ENCODE measurements at regions not wholly inside any gene's neighbourhood (a gene's known extent, or its start where the extent isn't known, plus 50 kb on each side); places are given as distances from the start of the nearest gene placed in this dataset.

DNA sequence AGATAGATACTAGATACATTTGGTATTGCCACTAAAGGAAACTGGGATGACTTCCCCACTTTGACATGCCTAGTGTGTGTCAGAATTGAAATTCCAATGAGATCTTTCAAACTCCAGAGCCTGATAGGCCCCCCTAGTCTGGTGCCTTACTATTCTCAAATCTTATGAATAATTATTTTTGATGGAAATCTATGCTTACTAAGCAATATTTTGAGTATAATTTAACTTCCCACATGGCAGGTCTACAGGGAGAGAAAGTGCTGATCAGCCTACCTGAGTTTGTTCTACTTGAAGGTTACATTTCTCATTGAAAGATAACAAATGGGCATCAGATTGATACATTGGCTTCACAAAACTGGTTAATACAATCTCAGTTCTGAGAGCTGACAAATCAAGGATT is 415.7 kb upstream of the BOD1L1 start:
- intact Hi-C loops (cut with DNase I) = no loop called here

DNA sequence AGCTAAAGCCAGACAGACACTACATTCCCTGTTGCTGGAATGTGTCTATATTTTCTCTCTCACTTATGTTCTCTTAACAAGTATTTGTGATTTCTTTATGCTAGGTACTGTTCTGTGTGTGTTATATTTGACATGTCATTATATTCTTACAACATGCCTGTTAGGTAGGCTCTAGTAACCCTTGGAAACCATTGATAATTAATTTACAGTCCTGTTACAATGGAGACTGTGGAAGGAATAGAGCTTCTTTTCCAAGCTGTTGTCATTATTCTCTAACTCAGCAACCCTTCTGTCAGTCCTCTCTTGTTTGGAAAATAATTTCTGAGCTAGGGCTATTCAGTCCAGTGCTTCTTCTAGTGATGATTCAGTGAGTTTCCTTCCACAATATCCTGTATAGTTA is 419.1 kb upstream of the BOD1L1 start:
- no peak for DNase-seq (ENCODE audit: low spot score)
- intact Hi-C loops (cut with DNase I) = no loop called here
- no peak overlapping the region for H3K4me3 ChIP-seq

More for the DNA sequence above, 415.7 kb upstream of the BOD1L1 start:
- no peak for DNase-seq (ENCODE audit: low spot score)
- Histone ChIP-seq H3K27ac (no peak overlapping the region), H3K9me3 (no peaks in the 10 kb centered on the region), H3K4me1 (replicated peaks) (no peaks in the 10 kb centered on the region), H3K4me3 (no peak overlapping the region), H3K36me3 (no peaks in the 10 kb centered on the region), H3K27me3 (replicated peaks; ENCODE audit: insufficient read depth) (no peaks in the 10 kb centered on the region)
- TF ChIP-seq, protein P1, sequence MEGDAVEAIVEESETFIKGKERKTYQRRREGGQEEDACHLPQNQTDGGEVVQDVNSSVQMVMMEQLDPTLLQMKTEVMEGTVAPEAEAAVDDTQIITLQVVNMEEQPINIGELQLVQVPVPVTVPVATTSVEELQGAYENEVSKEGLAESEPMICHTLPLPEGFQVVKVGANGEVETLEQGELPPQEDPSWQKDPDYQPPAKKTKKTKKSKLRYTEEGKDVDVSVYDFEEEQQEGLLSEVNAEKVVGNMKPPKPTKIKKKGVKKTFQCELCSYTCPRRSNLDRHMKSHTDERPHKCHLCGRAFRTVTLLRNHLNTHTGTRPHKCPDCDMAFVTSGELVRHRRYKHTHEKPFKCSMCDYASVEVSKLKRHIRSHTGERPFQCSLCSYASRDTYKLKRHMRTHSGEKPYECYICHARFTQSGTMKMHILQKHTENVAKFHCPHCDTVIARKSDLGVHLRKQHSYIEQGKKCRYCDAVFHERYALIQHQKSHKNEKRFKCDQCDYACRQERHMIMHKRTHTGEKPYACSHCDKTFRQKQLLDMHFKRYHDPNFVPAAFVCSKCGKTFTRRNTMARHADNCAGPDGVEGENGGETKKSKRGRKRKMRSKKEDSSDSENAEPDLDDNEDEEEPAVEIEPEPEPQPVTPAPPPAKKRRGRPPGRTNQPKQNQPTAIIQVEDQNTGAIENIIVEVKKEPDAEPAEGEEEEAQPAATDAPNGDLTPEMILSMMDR (IDR thresholded peaks at IDR 0.05) = no peak

DNA sequence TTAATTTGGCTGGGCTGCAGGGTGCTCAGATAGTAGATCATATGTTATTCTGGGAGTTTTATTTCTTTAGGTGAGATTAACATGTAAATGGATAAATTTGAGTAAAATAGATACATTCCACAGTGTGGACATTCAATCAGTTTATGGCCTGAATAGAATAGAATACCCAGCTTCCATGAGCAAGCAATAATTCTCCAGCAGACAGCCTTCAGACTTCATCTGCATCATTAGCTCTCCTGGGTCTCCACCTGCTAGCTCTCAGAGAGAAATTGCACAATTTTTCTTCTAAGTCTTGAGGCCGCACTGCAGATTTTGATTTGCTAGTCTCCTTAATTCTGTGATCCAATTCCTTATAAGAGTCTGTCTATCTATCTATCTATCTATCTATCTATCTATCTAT is 420.3 kb upstream of the BOD1L1 start:
- Histone ChIP-seq H3K27ac (no peak overlapping the region), H3K27me3 (replicated peaks; ENCODE audit: insufficient read depth) (no peaks in the 10 kb centered on the region), H3K4me3 (no peak overlapping the region), H3K4me1 (replicated peaks) (no peaks in the 10 kb centered on the region), H3K36me3 (no peaks in the 10 kb centered on the region), H3K9me3 (no peaks in the 10 kb centered on the region)
- TF ChIP-seq POLR2A (IDR thresholded peaks at IDR 0.05) = no peak
- intact Hi-C loops (cut with DNase I) = no loop called here
- DNase-seq (ENCODE audit: low spot score) = no peak
- WGBS = 100% methylated on average over 1 of the region's 1 CpG

More for the DNA sequence above, 419.1 kb upstream of the BOD1L1 start:
- Histone ChIP-seq H3K4me1 (replicated peaks) (no peaks in the 10 kb centered on the region), H3K9me3 (no peaks in the 10 kb centered on the region), H3K27me3 (replicated peaks; ENCODE audit: insufficient read depth) (no peaks in the 10 kb centered on the region), H3K27ac (no peak overlapping the region), H3K36me3 (no peaks in the 10 kb centered on the region)
- TF ChIP-seq POLR2A (IDR thresholded peaks at IDR 0.05) = no peak
- TF ChIP-seq, protein P1 (IDR thresholded peaks at IDR 0.05) = no peak

DNA sequence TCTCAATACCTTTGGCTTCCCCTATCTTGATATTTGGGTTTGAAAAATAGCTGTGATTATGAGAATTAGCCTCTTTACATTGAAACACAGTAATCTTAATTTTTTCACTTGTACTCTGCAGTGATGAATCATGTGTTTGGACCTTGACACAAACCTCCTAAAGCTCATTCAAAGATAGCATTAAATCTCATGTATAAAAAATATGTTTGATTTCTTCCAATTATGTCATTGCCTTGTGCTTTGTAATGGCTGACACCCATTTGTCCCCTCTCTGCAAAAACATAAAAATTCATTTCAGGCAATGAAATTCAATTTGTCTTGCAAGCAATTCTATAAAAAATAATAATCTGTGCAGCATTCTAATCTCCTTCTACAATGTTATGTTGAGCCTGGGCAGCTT is 422.4 kb upstream of the BOD1L1 start:
- Histone ChIP-seq H3K4me1 (replicated peaks) (no peaks in the 10 kb centered on the region), H3K27ac (no peak overlapping the region), H3K9me3 (no peaks in the 10 kb centered on the region), H3K36me3 (no peaks in the 10 kb centered on the region), H3K4me3 (no peak overlapping the region), H3K27me3 (replicated peaks; ENCODE audit: insufficient read depth) (no peaks in the 10 kb centered on the region)
- TF ChIP-seq POLR2A (IDR thresholded peaks at IDR 0.05) (no peak), POLR2AphosphoS5 (IDR thresholded peaks at IDR 0.05) (no peak)
- TF ChIP-seq, protein P1 (IDR thresholded peaks at IDR 0.05) = no peak
- DNase-seq (ENCODE audit: low spot score) = no peak
- intact Hi-C loops (cut with DNase I) = no loop called here

DNA sequence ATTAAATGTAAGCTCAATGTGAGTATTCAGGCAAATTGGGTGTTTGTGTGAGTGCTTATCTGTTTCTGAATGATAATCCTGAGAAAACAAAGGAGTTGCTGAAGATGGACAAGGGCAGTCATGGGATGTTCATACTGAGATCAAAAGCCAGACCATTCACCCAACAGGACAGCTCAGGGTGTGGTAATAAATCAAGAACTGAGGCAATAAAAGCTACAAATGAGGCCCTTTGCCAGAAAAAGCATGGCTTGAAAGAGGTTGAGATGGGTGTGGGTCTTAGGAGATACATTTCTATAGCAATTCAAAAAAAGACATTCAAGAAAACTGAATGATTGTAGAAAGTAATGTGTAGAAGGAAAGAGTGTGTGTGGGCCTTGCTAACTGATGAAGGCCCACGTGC is 425.8 kb upstream of the BOD1L1 start:
- Histone ChIP-seq H3K4me1 (replicated peaks) (no peaks in the 10 kb centered on the region), H3K27ac (no peak overlapping the region), H3K9me3 (no peaks in the 10 kb centered on the region), H3K36me3 (no peaks in the 10 kb centered on the region), H3K4me3 (no peak overlapping the region), H3K27me3 (replicated peaks; ENCODE audit: insufficient read depth) (no peaks in the 10 kb centered on the region)
- WGBS = 35% methylated on average over 1 of the region's 1 CpG
- intact Hi-C loops (cut with DNase I) = no loop called here
- TF ChIP-seq POLR2AphosphoS5 (IDR thresholded peaks at IDR 0.05) = no peak
- no peak for TF ChIP-seq POLR2A (IDR thresholded peaks at IDR 0.05)
- TF ChIP-seq, protein P1 (IDR thresholded peaks at IDR 0.05) = no peak
- no peak for DNase-seq (ENCODE audit: low spot score)

DNA sequence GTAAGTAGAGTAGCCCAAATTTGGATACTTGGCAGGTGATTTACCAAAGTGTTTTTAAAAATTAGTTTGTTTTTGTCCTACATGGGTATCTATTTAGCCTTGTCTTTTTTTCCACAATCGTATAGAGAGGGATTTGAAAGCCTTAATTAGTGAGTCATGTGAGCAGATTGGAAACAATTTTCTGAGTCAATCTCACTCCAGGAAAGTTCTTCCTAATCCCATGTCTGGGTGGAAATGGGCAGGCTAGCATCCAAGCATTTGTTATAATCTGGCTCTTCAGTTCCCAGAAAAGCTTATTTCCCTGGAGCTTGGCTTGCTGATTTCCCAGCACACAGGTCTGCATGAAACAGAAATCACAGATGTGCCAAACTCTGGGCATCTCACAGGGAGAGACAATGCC is 426.9 kb upstream of the BOD1L1 start:
- Histone ChIP-seq H3K27me3 (replicated peaks; ENCODE audit: insufficient read depth) (no peaks in the 10 kb centered on the region), H3K9me3 (no peaks in the 10 kb centered on the region), H3K4me1 (replicated peaks) (no peaks in the 10 kb centered on the region), H3K4me3 (no peak overlapping the region), H3K36me3 (no peaks in the 10 kb centered on the region), H3K27ac (no peak overlapping the region)
- intact Hi-C loops (cut with DNase I) = no loop called here
- DNase-seq (ENCODE audit: low spot score) = no peak
- TF ChIP-seq, protein P1 (IDR thresholded peaks at IDR 0.05) = no peak
- no peak for TF ChIP-seq POLR2AphosphoS5 (IDR thresholded peaks at IDR 0.05)
- no peak for TF ChIP-seq POLR2A (IDR thresholded peaks at IDR 0.05)
- WGBS = 52% methylated on average over 1 of the region's 1 CpG
